Esophagus muscularis mucosa (tissue), 3 donors: ENCODE measurements at regions not wholly inside any gene's neighbourhood (a gene's known extent, or its start where the extent isn't known, plus 50 kb on each side); places are given as distances from the start of the nearest gene placed in this dataset.

Experiments used
- CTCF ChIP-seq, 3 experiments: fragments of 200-600 bp in 2 of 3; fragments of 450-650 bp in 1 of 3; sonication (generic) in 2 of 3; IDR thresholded peaks; one replicate each; pipeline ENCODE4 v1.5.1; 2017 to 2019; ENCODE audit warnings: antibody characterized with exemption in 3 of 3, mild to moderate bottlenecking in 2 of 3, moderate library complexity in 1 of 3
- POLR2AphosphoS5 ChIP-seq, 2 donors: sonication (generic); formaldehyde crosslinking; IDR thresholded peaks; one replicate each; pipeline ENCODE4 v1.6.1; 2017; ENCODE audit warnings: antibody characterized with exemption in 2 of 2

GRCh38 chr12:13455778-13456144 is 259.2 kb downstream of the EMP1 start:
- TF ChIP-seq CTCF (IDR thresholded peaks at IDR 0.05) (no peak), POLR2AphosphoS5 (IDR thresholded peaks at IDR 0.05) (no peak)
